ENCODE measurements at regions not wholly inside any gene's neighbourhood (a gene's known extent, or its start where the extent isn't known, plus 50 kb on each side); places are given as distances from the start of the nearest gene placed in this dataset.

GRCh38 chr13:32951580-32951979, 64.6 kb upstream of the KL start:
- TF ChIP-seq CTCF (IDR thresholded peaks at IDR 0.05; ENCODE audit: low read depth, low read length), result no peak
- TF ChIP-seq EZH2phosphoT487 (IDR thresholded peaks at IDR 0.05; ENCODE audit: low read depth), result no peak
